ENCODE measurements at regions not wholly inside any gene's neighbourhood (a gene's known extent, or its start where the extent isn't known, plus 50 kb on each side); places are given as distances from the start of the nearest gene placed in this dataset.
"Not testable (repeated sequence)": the region's sequence is repeated elsewhere in the genome, so short reads cannot be mapped to it uniquely, and the experiment has no call there.

GRCh38 chr1:149175812-149176211 is 72.5 kb upstream of the NBPF9 start:
- H3K4me3 ChIP-seq (ENCODE audit: low read depth, low read length); H2AK5ac ChIP-seq (ENCODE audit: low read length); H4K8ac ChIP-seq (ENCODE audit: low read depth, low read length); H3K9me3 ChIP-seq (ENCODE audit: insufficient read depth, low read depth, low read length); H3K4me1 ChIP-seq (ENCODE audit: control insufficient read depth in 1 of 2, insufficient read depth in 2 of 2, low read length in 2 of 2); H3K9ac ChIP-seq (ENCODE audit: low read length); H3K79me1 ChIP-seq (ENCODE audit: low read length); H3K79me2 ChIP-seq (ENCODE audit: control insufficient read depth, insufficient read depth, low read length, poor library complexity); H2BK5ac ChIP-seq (ENCODE audit: low read depth, low read length, poor library complexity); H2BK12ac ChIP-seq (ENCODE audit: low read length); H3K36me3 ChIP-seq (ENCODE audit: control insufficient read depth in 1 of 2, insufficient read depth in 2 of 2, low read length in 2 of 2); H3K27me3 ChIP-seq (ENCODE audit: insufficient read depth, low read length); H3K27ac ChIP-seq (ENCODE audit: low read depth, low read length); DNase-seq; H2BK120ac ChIP-seq (ENCODE audit: insufficient read depth, low read length, poor library complexity); H3K4ac ChIP-seq (ENCODE audit: low read depth, low read length); H4K12ac ChIP-seq (ENCODE audit: low read depth, low read length); H4K91ac ChIP-seq (ENCODE audit: low read depth, low read length); H3K18ac ChIP-seq (ENCODE audit: low read length); H3K23ac ChIP-seq (ENCODE audit: low read length); H2AFZ ChIP-seq (ENCODE audit: insufficient read depth, low read length, poor library complexity); H3K4me2 ChIP-seq (ENCODE audit: low read length); H3K14ac ChIP-seq (ENCODE audit: low read length): not testable (repeated sequence)
- WGBS (ENCODE audit: extremely low coverage, insufficient coverage, insufficient read length) = no CpG with 5 or more reads among the region's 21 CpGs

- H3K9me3 ChIP-seq (ENCODE audit: insufficient read depth, low read depth, low read length); H2AFZ ChIP-seq (ENCODE audit: insufficient read depth, low read length, poor library complexity); H2BK12ac ChIP-seq (ENCODE audit: low read length); H2BK120ac ChIP-seq (ENCODE audit: insufficient read depth, low read length, poor library complexity); H3K4me1 ChIP-seq (ENCODE audit: control insufficient read depth in 1 of 2, insufficient read depth in 2 of 2, low read length in 2 of 2); H4K12ac ChIP-seq (ENCODE audit: low read depth, low read length); H3K18ac ChIP-seq (ENCODE audit: low read length); H3K27me3 ChIP-seq (ENCODE audit: insufficient read depth, low read length); H3K79me2 ChIP-seq (ENCODE audit: control insufficient read depth, insufficient read depth, low read length, poor library complexity); H3K36me3 ChIP-seq (ENCODE audit: control insufficient read depth in 1 of 2, insufficient read depth in 2 of 2, low read length in 2 of 2); H3K79me1 ChIP-seq (ENCODE audit: low read length); H3K14ac ChIP-seq (ENCODE audit: low read length); H2AK5ac ChIP-seq (ENCODE audit: low read length); H3K4ac ChIP-seq (ENCODE audit: low read depth, low read length); H3K23ac ChIP-seq (ENCODE audit: low read length); H3K9ac ChIP-seq (ENCODE audit: low read length): not testable (repeated sequence)
- Histone ChIP-seq H4K91ac (ENCODE audit: low read depth, low read length) (peak overlapping the region; percentile 57), H3K4me3 (ENCODE audit: low read depth, low read length) (peak overlapping the region; percentile 68), H3K4me2 (ENCODE audit: low read length) (peak overlapping the region; percentile 36), H4K8ac (ENCODE audit: low read depth, low read length) (peak overlapping the region; percentile 60), H2BK5ac (ENCODE audit: low read depth, low read length, poor library complexity) (peak overlapping the region; percentile 52), H3K27ac (ENCODE audit: low read depth, low read length) (peak overlapping the region; percentile 69)
- peak; percentile 13 to 43 for DNase-seq
- WGBS (ENCODE audit: extremely low coverage, insufficient coverage, insufficient read length) = no CpG with 5 or more reads among the region's 68 CpGs
Observed at GRCh38 chr1:149176453-149177316, 73.3 kb upstream of the NBPF9 start.

GRCh38 chr1:149190742-149191141 is 87.4 kb upstream of the NBPF9 start:
- H3K9me3 ChIP-seq (ENCODE audit: insufficient read depth, low read depth, low read length); DNase-seq; H3K9ac ChIP-seq (ENCODE audit: low read length): not testable (repeated sequence)

GRCh38 chr1:149196651-149197050 is 93.3 kb upstream of the NBPF9 start:
- not testable (repeated sequence) for H2AK5ac ChIP-seq (ENCODE audit: low read length); H3K36me3 ChIP-seq (ENCODE audit: control insufficient read depth in 1 of 2, insufficient read depth in 2 of 2, low read length in 2 of 2); H3K18ac ChIP-seq (ENCODE audit: low read length); H4K91ac ChIP-seq (ENCODE audit: low read depth, low read length); H3K23ac ChIP-seq (ENCODE audit: low read length); H3K4me2 ChIP-seq (ENCODE audit: low read length); H2BK5ac ChIP-seq (ENCODE audit: low read depth, low read length, poor library complexity); H3K4me1 ChIP-seq (ENCODE audit: control insufficient read depth in 1 of 2, insufficient read depth in 2 of 2, low read length in 2 of 2); H4K8ac ChIP-seq (ENCODE audit: low read depth, low read length); H3K4ac ChIP-seq (ENCODE audit: low read depth, low read length); H3K79me1 ChIP-seq (ENCODE audit: low read length); H3K14ac ChIP-seq (ENCODE audit: low read length); H3K79me2 ChIP-seq (ENCODE audit: control insufficient read depth, insufficient read depth, low read length, poor library complexity); H3K4me3 ChIP-seq (ENCODE audit: low read depth, low read length); H4K12ac ChIP-seq (ENCODE audit: low read depth, low read length); H3K27me3 ChIP-seq (ENCODE audit: insufficient read depth, low read length); H3K9ac ChIP-seq (ENCODE audit: low read length); H2BK12ac ChIP-seq (ENCODE audit: low read length); H3K27ac ChIP-seq (ENCODE audit: low read depth, low read length); H2BK120ac ChIP-seq (ENCODE audit: insufficient read depth, low read length, poor library complexity); H3K9me3 ChIP-seq (ENCODE audit: insufficient read depth, low read depth, low read length); H2AFZ ChIP-seq (ENCODE audit: insufficient read depth, low read length, poor library complexity)
- WGBS (ENCODE audit: extremely low coverage, insufficient coverage, insufficient read length) = no CpG with 5 or more reads among the region's 1 CpG
- DNase-seq = peak in 1 of 2 donors; percentile 0

More at GRCh38 chr1:149190742-149191141, 87.4 kb upstream of the NBPF9 start:
- not testable (repeated sequence) for H3K27ac ChIP-seq (ENCODE audit: low read depth, low read length); H4K8ac ChIP-seq (ENCODE audit: low read depth, low read length); H3K14ac ChIP-seq (ENCODE audit: low read length); H3K27me3 ChIP-seq (ENCODE audit: insufficient read depth, low read length); H3K23ac ChIP-seq (ENCODE audit: low read length); H2BK12ac ChIP-seq (ENCODE audit: low read length); H3K4me2 ChIP-seq (ENCODE audit: low read length); H3K4me1 ChIP-seq (ENCODE audit: control insufficient read depth in 1 of 2, insufficient read depth in 2 of 2, low read length in 2 of 2); H2AK5ac ChIP-seq (ENCODE audit: low read length); H3K79me1 ChIP-seq (ENCODE audit: low read length); H3K4me3 ChIP-seq (ENCODE audit: low read depth, low read length); H3K18ac ChIP-seq (ENCODE audit: low read length); H2BK120ac ChIP-seq (ENCODE audit: insufficient read depth, low read length, poor library complexity); H4K12ac ChIP-seq (ENCODE audit: low read depth, low read length); H2BK5ac ChIP-seq (ENCODE audit: low read depth, low read length, poor library complexity); H3K4ac ChIP-seq (ENCODE audit: low read depth, low read length); H3K79me2 ChIP-seq (ENCODE audit: control insufficient read depth, insufficient read depth, low read length, poor library complexity); H2AFZ ChIP-seq (ENCODE audit: insufficient read depth, low read length, poor library complexity); H4K91ac ChIP-seq (ENCODE audit: low read depth, low read length); H3K36me3 ChIP-seq (ENCODE audit: control insufficient read depth in 1 of 2, insufficient read depth in 2 of 2, low read length in 2 of 2)
- no CpG with 5 or more reads among the region's 2 CpGs for WGBS (ENCODE audit: extremely low coverage, insufficient coverage, insufficient read length)

Data from trophoblast cell (in vitro differentiated cells and primary cell).